Panc1 (cell line): ENCODE measurements at regions not wholly inside any gene's neighbourhood (a gene's known extent, or its start where the extent isn't known, plus 50 kb on each side); places are given as distances from the start of the nearest gene placed in this dataset.

Experiments used
- ATAC-seq: fragments of 200-7000 bp; cut with Tn5 transposase; 2 replicates; pipeline ENCODE4 v1.9.1; 2020; ENCODE audit warnings: mild to moderate bottlenecking, moderate library complexity
- BruUV-seq: library from RNA; stranded (reverse); fragments of 400-500 nt; replicated peaks from 2 replicates; lab custom pipeline; 2021; lab: Mats Ljungman, UMichigan
- CTCF ChIA-PET: fragments of 300-600 bp; sonication (Branson Sonifier 250); formaldehyde crosslinking; loops from one replicate; lab custom pipeline; 2022; ENCODE audit warnings: antibody characterized with exemption; lab: Charles Lee
- POLR2A ChIA-PET: fragments of 300-600 bp; sonication (Branson Sonifier 250); formaldehyde crosslinking; loops from one replicate; lab custom pipeline; 2022; ENCODE audit warnings: antibody characterized with exemption; lab: Charles Lee
- DNase-seq: peaks from one replicate; pipeline ENCODE4 v3.0.0-alpha.2; 2010; ENCODE audit warnings: low read depth, low spot score
- H3K27ac ChIP-seq: 2 replicates; pipeline ENCODE4 v1.5.1; 2011; ENCODE audit warnings: mild to moderate bottlenecking, low read length, inconsistent platforms
- H3K27me3 ChIP-seq: fragments of 200-500 bp; sonication (Bioruptor generic); 2 replicates; pipeline ENCODE4 v1.6.0; 2014; ENCODE audit warnings: low read length, inconsistent platforms; ENCODE audit not compliant: control insufficient read depth, insufficient read depth
- H3K36me3 ChIP-seq: fragments of 200-500 bp; sonication (Bioruptor generic); 2 replicates; pipeline ENCODE4 v1.5.1; 2014; ENCODE audit warnings: inconsistent platforms, mild to moderate bottlenecking, low read length, moderate library complexity; ENCODE audit not compliant: control insufficient read depth, insufficient read depth
- H3K4me1 ChIP-seq: 2 replicates; pipeline ENCODE4 v1.5.1; 2011; ENCODE audit warnings: inconsistent platforms, mild to moderate bottlenecking, low read length, moderate library complexity; ENCODE audit not compliant: control insufficient read depth, insufficient read depth
- H3K4me3 ChIP-seq, 2 experiments: 2 replicates each; pipeline ENCODE4 v1.5.1; 2011 to 2012; ENCODE audit warnings: low read depth in 2 of 2, low read length in 2 of 2, mild to moderate bottlenecking in 2 of 2, inconsistent platforms in 1 of 2, moderate library complexity in 1 of 2
- H3K9me3 ChIP-seq: fragments of 200-500 bp; sonication (Bioruptor generic); 2 replicates; pipeline ENCODE4 v1.5.1; 2014; ENCODE audit warnings: low read depth, mild to moderate bottlenecking, inconsistent platforms, low read length, moderate library complexity; ENCODE audit not compliant: control insufficient read depth, insufficient read depth
- CTCF ChIP-seq: fragments of 450-650 bp; IDR thresholded peaks from 2 replicates; pipeline ENCODE4 v1.5.1; 2017; ENCODE audit warnings: mild to moderate bottlenecking
- POLR2AphosphoS5 ChIP-seq: IDR thresholded peaks from 2 replicates; pipeline ENCODE4 v1.6.1; 2012; ENCODE audit warnings: mild to moderate bottlenecking, low read depth, low read length, moderate library complexity
- REST ChIP-seq, 2 experiments: IDR thresholded peaks; 2 replicates each; pipeline ENCODE4 v1.6.1; 2011 to 2012; ENCODE audit warnings: low read depth in 2 of 2, control low read depth in 1 of 2, low read length in 1 of 2, mild to moderate bottlenecking in 1 of 2, moderate library complexity in 1 of 2; ENCODE audit not compliant: insufficient read depth in 1 of 2
- SIN3A ChIP-seq: IDR thresholded peaks from 2 replicates; pipeline ENCODE4 v1.6.1; 2012; ENCODE audit warnings: low read depth, mild to moderate bottlenecking, low read length, moderate library complexity, borderline replicate concordance; ENCODE audit not compliant: insufficient read depth
- TCF7L2 ChIP-seq: IDR thresholded peaks from 2 replicates; pipeline ENCODE4 v1.6.1; 2011; ENCODE audit warnings: mild to moderate bottlenecking, low read depth, low read length, inconsistent platforms
- in situ Hi-C: cut with HindIII; loops from 2 replicates; pipeline ENCODE4 v1.10.0; 2016; ENCODE audit warnings: low sequenced_read_pairs, low pct_unique_long_range_greater_than_20kb
- intact Hi-C: fragments of 100-400 bp; cut with micrococcal nuclease; formaldehyde crosslinking; loops from one replicate; pipeline ENCODE4 v1.10.0; 2022; ENCODE audit not compliant: unreplicated experiment

GRCh38 chr10:3012223-3012622 lies 55.1 kb upstream of the PFKP start:
- H3K4me1 ChIP-seq: no peaks in the 10 kb centered on the region
- BruUV-seq: no TSS peak
- in situ Hi-C loops (no loop called here), intact Hi-C loops (no loop called here)
- no peak for ATAC-seq
- TF ChIP-seq REST (IDR thresholded peaks at IDR 0.05; ENCODE audit: insufficient read depth in 1 of 2, low read depth in 2 of 2, low read length in 1 of 2): no peak
- no peak for TF ChIP-seq TCF7L2
- no peak for TF ChIP-seq POLR2AphosphoS5
- no peak for TF ChIP-seq CTCF
- no peak for TF ChIP-seq SIN3A
- H3K9me3 ChIP-seq: no peaks in the 10 kb centered on the region
- H3K4me3 ChIP-seq: no peak overlapping the region
- DNase-seq: no peak
- H3K36me3 ChIP-seq: no peaks in the 10 kb centered on the region
- CTCF ChIA-PET: no interaction called here
- no peak overlapping the region for H3K27ac ChIP-seq
- H3K27me3 ChIP-seq: peaks cover 3% of the 10 kb centered on the region
- POLR2A ChIA-PET: no interaction called here

GRCh38 chr10:3010816-3011460 lies 56.4 kb upstream of the PFKP start:
- no TSS peak for BruUV-seq
- no peaks in the 10 kb centered on the region for H3K4me1 ChIP-seq
- H3K27me3 ChIP-seq: peaks cover 3% of the 10 kb centered on the region
- ChIA-PET CTCF (interaction anchor here (0.7 kb wide), 1 partner anchor 172 kb away, joined by 9 read pairs; no protein-coding TSS in a partner anchor), POLR2A (no interaction called here)
- DNase-seq (no peak), ATAC-seq (no peak)
- intact Hi-C loops: no loop called here
- H3K9me3 ChIP-seq: no peaks in the 10 kb centered on the region
- no peak overlapping the region for H3K4me3 ChIP-seq
- no peaks in the 10 kb centered on the region for H3K36me3 ChIP-seq
- TF ChIP-seq POLR2AphosphoS5 (no peak), REST (IDR thresholded peaks at IDR 0.05; ENCODE audit: insufficient read depth in 1 of 2, low read depth in 2 of 2, low read length in 1 of 2) (no peak), TCF7L2 (no peak), CTCF (no peak), SIN3A (no peak)
- no peak overlapping the region for H3K27ac ChIP-seq
- in situ Hi-C loops: no loop called here
